Calu3 (cell line): ENCODE measurements at regions not wholly inside any gene's neighbourhood (a gene's known extent, or its start where the extent isn't known, plus 50 kb on each side); places are given as distances from the start of the nearest gene placed in this dataset.

ENCODE experiments used
- BruUV-seq: library from RNA; stranded (reverse); fragments of 400-500 nt; replicated peaks from 2 replicates; lab custom pipeline; 2021; lab: Mats Ljungman, UMichigan
- CTCF ChIA-PET: fragments of 300-600 bp; sonication (Branson Sonifier 250); formaldehyde crosslinking; loops from one replicate; lab custom pipeline; 2022; ENCODE audit warnings: antibody characterized with exemption; lab: Charles Lee
- DNase-seq: peaks from one replicate; pipeline ENCODE4 v3.0.0; 2022
- H3K27ac Mint-ChIP-seq: one replicate; pipeline ENCODE4 v1.8.0; 2022; ENCODE audit warnings: mixed read lengths; ENCODE audit not compliant: unreplicated experiment
- H3K27me3 Mint-ChIP-seq: one replicate; pipeline ENCODE4 v1.8.0; 2022; ENCODE audit warnings: mixed read lengths; ENCODE audit not compliant: unreplicated experiment
- H3K36me3 Mint-ChIP-seq: one replicate; pipeline ENCODE4 v1.8.0; 2022; ENCODE audit warnings: mild to moderate bottlenecking, moderate library complexity, mixed read lengths; ENCODE audit not compliant: insufficient read depth, unreplicated experiment
- H3K4me1 Mint-ChIP-seq: one replicate; pipeline ENCODE4 v1.8.0; 2022; ENCODE audit warnings: mild to moderate bottlenecking, low read depth, mixed read lengths; ENCODE audit not compliant: unreplicated experiment
- H3K4me3 Mint-ChIP-seq: one replicate; pipeline ENCODE4 v1.8.0; 2022; ENCODE audit warnings: mild to moderate bottlenecking, low read depth, moderate library complexity, mixed read lengths; ENCODE audit not compliant: unreplicated experiment
- H3K9me3 Mint-ChIP-seq: one replicate; pipeline ENCODE4 v1.8.0; 2022; ENCODE audit warnings: low read depth, mixed read lengths; ENCODE audit not compliant: unreplicated experiment
- intact Hi-C: fragments of 100-400 bp; cut with micrococcal nuclease; formaldehyde crosslinking; loops from one replicate; pipeline ENCODE4 v1.10.0; 2022; ENCODE audit not compliant: unreplicated experiment
- TF ChIP-seq, protein P1 (sequence below): fragments of 200-600 bp; IDR thresholded peaks from one replicate; pipeline ENCODE4 v1.8.0; 2022; ENCODE audit warnings: antibody characterized with exemption; ENCODE audit not compliant: unreplicated experiment

DNA sequence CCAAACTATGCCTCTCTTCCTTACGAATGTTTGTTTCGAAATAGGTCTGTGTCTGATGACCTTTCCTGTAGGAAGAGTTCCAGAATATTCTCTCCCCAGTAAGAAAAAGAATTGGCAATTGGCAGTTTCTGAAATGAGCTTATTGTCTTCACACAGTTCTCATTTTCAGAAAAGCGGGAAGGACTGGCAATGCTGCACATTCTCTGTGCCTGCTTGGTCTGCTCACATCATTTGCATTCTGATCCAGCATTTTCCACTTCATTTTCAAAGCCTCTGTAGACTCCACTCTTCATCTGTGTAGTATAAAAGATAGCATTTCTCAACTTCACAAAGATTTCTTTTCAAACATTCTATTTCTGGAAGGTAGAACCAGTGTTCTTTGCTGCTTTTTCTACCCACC lies 120.6 kb upstream of the CCDC112 start:
- Mint-ChIP-seq H3K27ac (peak overlapping the region; percentile 96), H3K27me3 (no peaks in the 10 kb centered on the region), H3K9me3 (peaks cover 4% of the 10 kb centered on the region), H3K4me1 (peaks cover 74% of the 10 kb centered on the region), H3K4me3 (no peak overlapping the region), H3K36me3 (peaks cover 25% of the 10 kb centered on the region)
- DNase-seq, result no peak
- TF ChIP-seq, protein P1, sequence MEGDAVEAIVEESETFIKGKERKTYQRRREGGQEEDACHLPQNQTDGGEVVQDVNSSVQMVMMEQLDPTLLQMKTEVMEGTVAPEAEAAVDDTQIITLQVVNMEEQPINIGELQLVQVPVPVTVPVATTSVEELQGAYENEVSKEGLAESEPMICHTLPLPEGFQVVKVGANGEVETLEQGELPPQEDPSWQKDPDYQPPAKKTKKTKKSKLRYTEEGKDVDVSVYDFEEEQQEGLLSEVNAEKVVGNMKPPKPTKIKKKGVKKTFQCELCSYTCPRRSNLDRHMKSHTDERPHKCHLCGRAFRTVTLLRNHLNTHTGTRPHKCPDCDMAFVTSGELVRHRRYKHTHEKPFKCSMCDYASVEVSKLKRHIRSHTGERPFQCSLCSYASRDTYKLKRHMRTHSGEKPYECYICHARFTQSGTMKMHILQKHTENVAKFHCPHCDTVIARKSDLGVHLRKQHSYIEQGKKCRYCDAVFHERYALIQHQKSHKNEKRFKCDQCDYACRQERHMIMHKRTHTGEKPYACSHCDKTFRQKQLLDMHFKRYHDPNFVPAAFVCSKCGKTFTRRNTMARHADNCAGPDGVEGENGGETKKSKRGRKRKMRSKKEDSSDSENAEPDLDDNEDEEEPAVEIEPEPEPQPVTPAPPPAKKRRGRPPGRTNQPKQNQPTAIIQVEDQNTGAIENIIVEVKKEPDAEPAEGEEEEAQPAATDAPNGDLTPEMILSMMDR, result no peak
- no TSS peak for BruUV-seq
- CTCF ChIA-PET, result interaction anchor here (0.6 to 1.2 kb wide), 2 partner anchors 9 to 24 kb away, joined by 3 read pairs; no protein-coding TSS in a partner anchor
- intact Hi-C loops, result loop anchor here (5.0 kb wide), 1 partner anchor 115 kb away; no protein-coding TSS in a partner anchor

DNA sequence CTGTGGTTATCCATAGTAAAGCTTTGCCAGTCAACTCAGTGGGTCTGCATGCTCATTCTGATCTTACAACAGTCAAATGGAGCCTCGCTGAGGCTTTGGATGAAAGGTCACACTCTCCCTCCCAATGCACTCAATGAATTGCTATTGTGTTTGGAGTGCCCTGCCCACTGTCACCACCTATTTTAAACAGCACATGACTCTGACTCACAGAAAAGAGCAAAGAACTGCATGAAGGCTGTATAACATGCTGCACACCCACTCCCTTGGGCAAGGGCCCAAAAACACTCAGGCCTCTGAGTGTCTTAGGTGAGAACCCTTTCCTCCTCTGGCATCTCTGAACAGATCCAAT lies 118.7 kb upstream of the CCDC112 start:
- Mint-ChIP-seq H3K36me3 (peaks cover 25% of the 10 kb centered on the region), H3K4me1 (peaks cover 64% of the 10 kb centered on the region), H3K27me3 (no peaks in the 10 kb centered on the region), H3K4me3 (peak overlapping the region; percentile 37), H3K27ac (peak overlapping the region; percentile 96), H3K9me3 (peaks cover 4% of the 10 kb centered on the region)
- CTCF ChIA-PET, result interaction anchor here (0.6 to 2.1 kb wide), 6 partner anchors 12 to 160 kb away, joined by 3 to 18 read pairs (median 4); no protein-coding TSS in a partner anchor
- TF ChIP-seq, protein P1, result no peak
- DNase-seq, result peak; percentile 88
- BruUV-seq, result no TSS peak
- intact Hi-C loops, result loop anchor here (1.0 to 5.0 kb wide), 3 partner anchors 36 to 117 kb away; no protein-coding TSS in a partner anchor

DNA sequence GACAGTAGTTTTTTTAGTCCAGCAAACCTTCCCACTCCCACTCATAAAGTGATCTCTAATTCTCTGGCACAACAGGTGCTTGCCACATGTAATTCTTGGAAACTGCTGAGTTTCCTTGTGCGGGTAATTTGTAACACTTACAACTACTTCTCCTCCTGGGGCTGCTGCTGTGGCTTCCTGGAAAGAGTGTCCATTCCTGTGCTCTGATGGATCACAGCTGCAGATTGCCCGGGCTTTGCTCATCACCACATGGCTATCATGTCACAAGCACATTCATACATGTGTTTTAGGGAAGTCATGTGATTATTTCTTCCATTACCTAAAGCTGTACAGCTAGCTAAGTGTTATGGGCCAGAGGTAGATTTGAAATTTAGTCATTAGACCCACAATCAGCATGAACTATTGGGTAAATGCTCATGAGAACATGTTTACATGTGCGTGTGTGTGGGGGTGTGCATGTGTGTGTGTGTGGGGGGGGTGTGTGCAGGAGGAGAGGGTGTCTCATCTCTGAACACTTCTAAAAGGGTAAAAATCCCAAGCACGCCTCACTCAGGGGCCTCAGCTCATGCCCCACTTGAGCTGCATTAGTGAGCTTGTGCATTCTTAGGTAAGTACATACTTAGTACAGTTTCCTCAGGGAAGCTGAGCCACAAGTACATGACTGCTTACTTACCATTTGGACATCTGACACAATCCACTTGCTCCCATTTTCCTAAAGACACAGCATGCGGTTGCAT lies 118.1 kb upstream of the CCDC112 start:
- intact Hi-C loops, result loop anchor here (1.0 to 5.0 kb wide), 3 partner anchors 35 to 118 kb away; no protein-coding TSS in a partner anchor
- peak overlapping the region; percentile 37 for H3K4me3 Mint-ChIP-seq
- peaks cover 25% of the 10 kb centered on the region for H3K36me3 Mint-ChIP-seq
- CTCF ChIA-PET, result interaction anchor here (0.6 to 2.1 kb wide), 9 partner anchors 11 to 160 kb away, joined by 3 to 18 read pairs (median 4); no protein-coding TSS in a partner anchor
- peaks cover 4% of the 10 kb centered on the region for H3K9me3 Mint-ChIP-seq
- BruUV-seq, result TSS peak; percentile 72
- H3K27ac Mint-ChIP-seq, result peak overlapping the region; percentile 96
- peaks cover 59% of the 10 kb centered on the region for H3K4me1 Mint-ChIP-seq
- H3K27me3 Mint-ChIP-seq, result no peaks in the 10 kb centered on the region
- DNase-seq, result no peak
- TF ChIP-seq, protein P1, result no peak

DNA sequence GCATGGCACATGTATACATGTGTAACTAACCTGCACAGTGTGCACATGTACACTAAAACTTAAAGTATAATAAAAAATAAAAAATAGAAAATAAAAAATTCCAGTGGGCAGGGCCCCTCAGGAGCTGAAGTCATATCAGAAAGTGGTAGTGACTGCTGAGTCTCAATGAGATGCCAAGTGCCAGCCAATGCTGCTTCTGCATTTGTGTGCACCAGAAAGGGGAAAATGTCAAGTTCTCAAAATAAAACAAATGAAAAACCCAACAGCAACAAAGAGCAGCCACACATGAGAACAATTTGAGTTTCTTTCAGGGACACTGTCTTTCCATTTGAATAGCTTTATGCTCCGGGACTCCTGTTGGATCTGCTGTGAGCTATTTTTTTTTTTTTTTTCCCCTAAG lies 117.2 kb upstream of the CCDC112 start:
- CTCF ChIA-PET, result interaction anchor here (1.6 kb wide), 1 partner anchor 130 kb away, joined by 5 read pairs; no protein-coding TSS in a partner anchor
- intact Hi-C loops, result loop anchor here (2.0 kb wide), 1 partner anchor 53 kb away; no protein-coding TSS in a partner anchor
- no TSS peak for BruUV-seq
- Mint-ChIP-seq H3K4me3 (peak overlapping the region; percentile 37), H3K27ac (peak overlapping the region; percentile 96), H3K9me3 (no peaks in the 10 kb centered on the region), H3K36me3 (peaks cover 20% of the 10 kb centered on the region), H3K27me3 (no peaks in the 10 kb centered on the region), H3K4me1 (peaks cover 50% of the 10 kb centered on the region)
- TF ChIP-seq, protein P1, result no peak
- no peak for DNase-seq
